ENCODE measurements at regions not wholly inside any gene's neighbourhood (a gene's known extent, or its start where the extent isn't known, plus 50 kb on each side); places are given as distances from the start of the nearest gene placed in this dataset.

- TF ChIP-seq CTCF (IDR thresholded peaks at IDR 0.05) (no peak), POLR2A (IDR thresholded peaks at IDR 0.05) (no peak)
These were observed 246.6 kb upstream of the IRS2 start for GRCh38 chr13:110032969-110033368.
